ENCODE measurements at regions not wholly inside any gene's neighbourhood (a gene's known extent, or its start where the extent isn't known, plus 50 kb on each side); places are given as distances from the start of the nearest gene placed in this dataset.

GRCh38 chr13:60226507-60226906, 62.8 kb upstream of the DIAPH3 start:
- Histone ChIP-seq H4K20me1 (ENCODE audit: insufficient read depth, low read length) (no peaks in the 10 kb centered on the region), H3K4me2 (ENCODE audit: insufficient read depth, low read length) (no peak overlapping the region), H3K9ac (ENCODE audit: low read depth, low read length) (no peak overlapping the region), H3K27ac (ENCODE audit: low read length) (no peak overlapping the region), H3K9me3 (ENCODE audit: insufficient read depth, low read length, severe bottlenecking) (no peaks in the 10 kb centered on the region), H3K79me2 (ENCODE audit: insufficient read depth, low read length) (no peaks in the 10 kb centered on the region), H3K27me3 (ENCODE audit: insufficient read depth, low read length, poor library complexity) (peaks cover 13% of the 10 kb centered on the region), H2AFZ (ENCODE audit: low read depth, low read length) (no peak overlapping the region), H3K36me3 (ENCODE audit: insufficient read depth, low read length) (no peaks in the 10 kb centered on the region), H3K4me1 (ENCODE audit: insufficient read depth, low read length) (no peaks in the 10 kb centered on the region), H3K4me3 (ENCODE audit: low read depth in 1 of 2, low read length in 2 of 2) (no peak overlapping the region)
- TF ChIP-seq, protein P1, sequence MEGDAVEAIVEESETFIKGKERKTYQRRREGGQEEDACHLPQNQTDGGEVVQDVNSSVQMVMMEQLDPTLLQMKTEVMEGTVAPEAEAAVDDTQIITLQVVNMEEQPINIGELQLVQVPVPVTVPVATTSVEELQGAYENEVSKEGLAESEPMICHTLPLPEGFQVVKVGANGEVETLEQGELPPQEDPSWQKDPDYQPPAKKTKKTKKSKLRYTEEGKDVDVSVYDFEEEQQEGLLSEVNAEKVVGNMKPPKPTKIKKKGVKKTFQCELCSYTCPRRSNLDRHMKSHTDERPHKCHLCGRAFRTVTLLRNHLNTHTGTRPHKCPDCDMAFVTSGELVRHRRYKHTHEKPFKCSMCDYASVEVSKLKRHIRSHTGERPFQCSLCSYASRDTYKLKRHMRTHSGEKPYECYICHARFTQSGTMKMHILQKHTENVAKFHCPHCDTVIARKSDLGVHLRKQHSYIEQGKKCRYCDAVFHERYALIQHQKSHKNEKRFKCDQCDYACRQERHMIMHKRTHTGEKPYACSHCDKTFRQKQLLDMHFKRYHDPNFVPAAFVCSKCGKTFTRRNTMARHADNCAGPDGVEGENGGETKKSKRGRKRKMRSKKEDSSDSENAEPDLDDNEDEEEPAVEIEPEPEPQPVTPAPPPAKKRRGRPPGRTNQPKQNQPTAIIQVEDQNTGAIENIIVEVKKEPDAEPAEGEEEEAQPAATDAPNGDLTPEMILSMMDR (IDR thresholded peaks at IDR 0.05; ENCODE audit: borderline replicate concordance, extremely low read depth, low read length, poor library complexity, severe bottlenecking) = no peak
- no peak for TF ChIP-seq EZH2 (IDR thresholded peaks at IDR 0.05; ENCODE audit: borderline replicate concordance, low read depth, low read length, severe bottlenecking)
- no peak for DNase-seq
- no peak for ATAC-seq (ENCODE audit: insufficient read depth, low read depth)

GRCh38 chr13:60227158-60227557, 63.4 kb upstream of the DIAPH3 start:
- H3K4me1 ChIP-seq (ENCODE audit: insufficient read depth, low read length) = no peaks in the 10 kb centered on the region
- TF ChIP-seq EZH2 (IDR thresholded peaks at IDR 0.05; ENCODE audit: borderline replicate concordance, low read depth, low read length, severe bottlenecking) = no peak
- TF ChIP-seq, protein P1 (IDR thresholded peaks at IDR 0.05; ENCODE audit: borderline replicate concordance, extremely low read depth, low read length, poor library complexity, severe bottlenecking) = no peak
- no peak overlapping the region for H3K4me2 ChIP-seq (ENCODE audit: insufficient read depth, low read length)
- H3K9ac ChIP-seq (ENCODE audit: low read depth, low read length) = no peak overlapping the region
- DNase-seq = no peak
- H3K79me2 ChIP-seq (ENCODE audit: insufficient read depth, low read length) = no peaks in the 10 kb centered on the region
- H2AFZ ChIP-seq (ENCODE audit: low read depth, low read length) = no peak overlapping the region
- H3K36me3 ChIP-seq (ENCODE audit: insufficient read depth, low read length) = no peaks in the 10 kb centered on the region
- H3K27me3 ChIP-seq (ENCODE audit: insufficient read depth, low read length, poor library complexity) = peaks cover 13% of the 10 kb centered on the region
- no peaks in the 10 kb centered on the region for H4K20me1 ChIP-seq (ENCODE audit: insufficient read depth, low read length)
- no peaks in the 10 kb centered on the region for H3K9me3 ChIP-seq (ENCODE audit: insufficient read depth, low read length, severe bottlenecking)
- no peak for ATAC-seq (ENCODE audit: insufficient read depth, low read depth)
- H3K27ac ChIP-seq (ENCODE audit: low read length) = no peak overlapping the region
- H3K4me3 ChIP-seq (ENCODE audit: low read depth in 1 of 2, low read length in 2 of 2) = no peak overlapping the region

DNA sequence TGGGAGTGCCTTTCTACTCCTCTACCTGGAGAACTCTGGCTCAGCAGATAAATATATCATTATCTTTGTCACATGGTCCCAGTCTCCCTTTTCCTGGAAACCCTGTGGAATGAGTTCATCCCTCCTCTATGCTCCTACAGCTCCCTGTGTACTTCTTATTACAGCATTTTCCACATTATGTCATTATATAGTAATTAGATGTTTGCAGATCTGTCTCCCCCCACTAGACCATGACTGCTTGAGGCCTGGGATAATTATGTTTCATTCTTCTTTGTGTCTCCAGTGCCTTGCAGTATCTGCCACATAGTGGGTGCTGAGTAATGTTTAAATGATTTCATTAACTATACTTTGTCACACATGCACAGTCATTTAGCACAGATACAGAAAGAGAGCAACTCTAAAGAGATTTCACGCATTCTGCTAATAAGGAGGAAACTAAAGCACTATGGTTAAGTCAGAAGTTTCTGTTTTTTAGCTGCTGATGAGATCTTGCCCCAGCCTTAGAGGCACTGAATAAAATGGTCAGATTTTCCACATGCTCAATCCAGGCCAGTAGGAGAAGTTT, 66.1 kb upstream of the DIAPH3 start:
- H3K9ac ChIP-seq (ENCODE audit: low read depth, low read length) = no peak overlapping the region
- H3K4me3 ChIP-seq (ENCODE audit: low read depth in 1 of 2, low read length in 2 of 2) = no peak overlapping the region
- peaks cover 13% of the 10 kb centered on the region for H3K27me3 ChIP-seq (ENCODE audit: insufficient read depth, low read length, poor library complexity)
- H3K36me3 ChIP-seq (ENCODE audit: insufficient read depth, low read length) = no peaks in the 10 kb centered on the region
- no peak for TF ChIP-seq EZH2 (IDR thresholded peaks at IDR 0.05; ENCODE audit: borderline replicate concordance, low read depth, low read length, severe bottlenecking)
- TF ChIP-seq, protein P1 (IDR thresholded peaks at IDR 0.05; ENCODE audit: borderline replicate concordance, extremely low read depth, low read length, poor library complexity, severe bottlenecking) = no peak
- no peaks in the 10 kb centered on the region for H3K4me1 ChIP-seq (ENCODE audit: insufficient read depth, low read length)
- no peak overlapping the region for H2AFZ ChIP-seq (ENCODE audit: low read depth, low read length)
- H3K4me2 ChIP-seq (ENCODE audit: insufficient read depth, low read length) = no peak overlapping the region
- H4K20me1 ChIP-seq (ENCODE audit: insufficient read depth, low read length) = no peaks in the 10 kb centered on the region
- H3K27ac ChIP-seq (ENCODE audit: low read length) = no peak overlapping the region
- no peaks in the 10 kb centered on the region for H3K79me2 ChIP-seq (ENCODE audit: insufficient read depth, low read length)
- no peak for ATAC-seq (ENCODE audit: insufficient read depth, low read depth)
- no peak for DNase-seq
- no peaks in the 10 kb centered on the region for H3K9me3 ChIP-seq (ENCODE audit: insufficient read depth, low read length, severe bottlenecking)

Measured in DND-41 (cell line).